Left ventricle myocardium superior (tissue), 1 donor: ENCODE measurements at regions not wholly inside any gene's neighbourhood (a gene's known extent, or its start where the extent isn't known, plus 50 kb on each side); places are given as distances from the start of the nearest gene placed in this dataset.

Source experiments
- ATAC-seq: fragments of 200-7000 bp; cut with Tn5 transposase; one replicate; pipeline ENCODE4 v1.9.1; 2020; ENCODE audit warnings: mild to moderate bottlenecking, moderate library complexity
- DNase-seq: peaks from one replicate; pipeline ENCODE4 v3.0.0-alpha.2; 2020
- intact Hi-C: fragments of 100-400 bp; cut with micrococcal nuclease; formaldehyde crosslinking; loops from one replicate; pipeline ENCODE4 v1.11.0; 2022
- donor health status: DM: no; HTN: yes; CAD: no; lungs with severe emphysema.

DNA sequence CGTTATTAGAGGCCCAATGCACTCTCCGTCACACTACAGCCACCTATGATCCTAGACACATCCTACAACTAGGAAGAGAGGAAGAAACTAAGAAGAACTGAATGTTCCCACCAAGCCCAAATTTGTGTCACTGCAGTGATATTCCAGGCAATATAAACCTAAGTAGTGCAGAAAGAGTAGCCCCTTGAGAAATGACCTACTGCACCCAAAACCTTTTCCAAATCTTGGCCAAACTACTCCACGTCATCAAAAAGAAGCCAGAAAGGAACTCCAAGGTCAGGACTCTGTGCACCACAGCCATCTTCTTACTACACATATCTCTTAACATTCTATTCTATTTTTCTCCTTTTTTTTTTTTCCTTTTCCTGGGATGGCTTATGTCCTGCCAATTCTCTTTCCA lies 60.2 kb downstream of the ADAMTS1 start:
- intact Hi-C loops: no loop called here
- DNase-seq (no peak), ATAC-seq (peak; percentile 76)

DNA sequence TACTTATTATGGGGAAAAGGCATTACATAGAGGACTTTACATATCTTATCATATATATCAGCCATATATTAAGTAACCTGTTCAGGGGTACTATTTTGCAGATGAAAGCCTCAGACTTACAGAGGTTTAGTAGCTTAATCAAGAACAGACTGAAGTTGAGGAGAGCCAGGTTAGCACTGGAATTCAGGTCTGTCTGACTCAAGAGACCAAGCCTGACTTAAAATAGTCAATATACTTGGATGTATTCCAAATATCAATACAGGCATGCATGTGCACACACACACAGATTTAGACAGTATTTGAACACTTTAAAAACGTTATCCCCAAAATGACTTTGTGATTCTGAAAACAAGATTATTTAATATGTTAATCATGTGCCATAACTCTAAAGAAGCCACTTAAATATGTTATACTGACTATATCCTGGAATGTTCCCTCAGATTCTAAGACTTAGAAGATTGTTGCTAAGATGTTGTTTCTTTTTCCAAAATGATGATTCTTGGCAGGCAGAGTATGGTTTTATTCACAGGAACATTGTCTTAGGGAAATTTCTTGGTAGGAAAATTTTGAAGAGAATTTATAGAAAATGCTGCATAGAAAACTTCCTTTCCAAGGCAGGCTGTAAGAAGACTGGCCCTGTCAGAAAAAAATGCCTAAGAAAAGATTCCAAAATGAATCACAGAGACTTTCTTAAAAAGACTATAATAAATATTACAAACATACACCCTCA lies 61.6 kb downstream of the ADAMTS1 start:
- ATAC-seq (no peak), DNase-seq (no peak)
- intact Hi-C loops: no loop called here

DNA sequence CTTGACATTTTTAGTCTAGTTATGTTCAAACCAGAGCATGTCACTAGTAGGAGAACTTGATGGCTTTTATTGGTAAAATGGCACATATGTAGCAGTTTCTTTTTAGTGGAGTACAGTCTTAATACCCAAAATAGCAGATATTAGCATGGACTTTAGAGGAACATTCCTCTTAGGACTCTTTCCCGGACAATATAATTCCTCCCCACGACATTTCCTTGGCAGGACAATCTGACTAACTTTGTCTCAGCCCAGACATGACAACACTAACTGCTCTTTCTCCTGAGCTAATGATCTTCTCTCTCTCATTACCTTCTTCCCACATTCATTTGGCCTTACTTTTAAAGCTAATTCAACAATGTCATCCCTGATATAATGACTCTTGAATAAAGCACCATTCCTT lies 62.5 kb downstream of the ADAMTS1 start:
- no peak for DNase-seq
- intact Hi-C loops: no loop called here
- peak; percentile 49 for ATAC-seq

DNA sequence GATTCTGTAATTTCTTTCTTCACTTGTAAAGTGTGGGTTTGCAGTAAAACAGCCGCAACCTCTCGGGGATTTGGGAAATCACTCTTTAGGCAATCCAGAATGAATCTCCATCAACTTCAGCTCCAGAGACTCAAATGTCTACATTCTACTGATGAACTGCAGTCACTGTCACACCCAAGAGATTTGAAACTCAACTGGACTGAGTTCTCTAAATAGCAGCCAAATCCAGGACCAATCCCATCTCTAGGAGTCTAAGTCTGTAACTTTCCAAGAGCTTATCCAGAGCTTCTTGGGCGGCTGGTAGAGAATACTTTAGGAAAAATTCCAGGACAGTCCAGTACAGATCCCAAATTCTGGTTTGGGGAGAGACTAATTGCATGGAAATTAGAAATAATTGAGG lies 62.9 kb downstream of the ADAMTS1 start:
- intact Hi-C loops: no loop called here
- DNase-seq (no peak), ATAC-seq (peak; percentile 67)

DNA sequence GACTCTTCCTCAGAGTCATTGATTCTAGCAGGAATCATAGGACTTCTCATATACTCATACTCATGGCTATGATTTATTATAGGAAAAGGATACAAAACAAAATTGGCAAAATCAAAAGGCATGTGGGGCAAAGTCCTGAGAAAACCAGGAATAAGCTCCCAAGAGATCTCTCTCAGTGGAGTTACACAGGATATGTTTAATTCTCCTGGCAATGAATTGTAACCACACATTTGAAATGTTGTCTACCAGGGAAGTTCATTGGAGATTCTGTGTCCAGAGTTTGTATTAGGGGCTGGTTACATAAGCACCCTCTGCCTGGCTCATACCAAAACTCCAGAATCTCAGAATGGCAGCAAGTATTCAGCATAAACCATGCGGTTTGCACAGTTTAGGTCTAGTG lies 63.9 kb downstream of the ADAMTS1 start:
- ATAC-seq: no peak
- DNase-seq: no peak
- intact Hi-C loops: no loop called here

DNA sequence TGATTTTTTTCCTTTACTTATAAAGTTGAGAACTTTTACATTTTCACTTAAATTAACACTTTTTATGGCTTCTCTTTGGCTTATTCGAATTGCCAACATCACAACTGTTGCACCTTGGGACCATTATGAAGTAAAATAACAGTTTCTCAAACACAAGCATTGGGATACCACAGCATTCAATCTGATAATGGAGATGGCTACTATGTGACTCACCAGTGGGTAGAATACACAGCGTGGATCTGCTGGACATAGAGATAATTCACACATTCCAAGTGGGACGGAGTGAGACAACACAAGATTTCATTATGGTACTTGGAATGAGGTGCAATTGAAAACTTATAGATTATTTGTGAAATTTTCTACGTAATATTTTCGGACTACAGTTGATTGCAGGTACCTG lies 68.0 kb downstream of the ADAMTS1 start:
- intact Hi-C loops: no loop called here
- ATAC-seq (no peak), DNase-seq (no peak)

DNA sequence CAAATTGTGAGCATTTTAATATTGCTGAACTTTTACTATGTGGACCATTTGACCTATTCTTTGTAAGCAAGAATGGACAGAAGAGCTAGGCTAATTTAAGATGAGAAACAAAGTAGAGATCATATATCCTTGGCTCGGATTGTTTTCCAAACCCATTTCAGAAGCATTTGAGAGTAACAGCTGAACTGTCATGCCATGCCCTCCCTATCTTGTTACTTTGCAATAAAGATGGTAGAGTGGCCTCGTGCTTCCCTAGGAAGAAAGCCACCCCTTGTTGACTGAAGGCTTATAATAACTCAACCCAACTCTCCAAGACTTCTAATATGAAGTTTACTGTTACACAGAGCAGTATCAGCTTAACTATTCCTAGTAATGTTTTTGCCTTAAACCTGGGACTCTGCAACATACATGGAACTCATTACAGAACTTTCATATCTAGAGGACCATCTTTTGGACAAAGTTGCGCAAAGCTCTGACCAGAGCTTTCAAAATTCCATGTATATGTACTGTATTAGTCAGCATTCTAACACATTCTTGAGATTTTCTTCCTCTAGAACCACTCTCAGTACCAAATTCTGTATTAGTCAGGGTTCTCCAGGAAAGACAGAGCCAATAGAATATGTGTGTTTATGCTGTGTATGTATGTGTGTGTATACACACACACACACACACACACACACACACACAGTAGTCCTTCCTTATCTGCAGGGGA lies 68.7 kb downstream of the ADAMTS1 start:
- no peak for DNase-seq
- ATAC-seq: no peak
- intact Hi-C loops: no loop called here

DNA sequence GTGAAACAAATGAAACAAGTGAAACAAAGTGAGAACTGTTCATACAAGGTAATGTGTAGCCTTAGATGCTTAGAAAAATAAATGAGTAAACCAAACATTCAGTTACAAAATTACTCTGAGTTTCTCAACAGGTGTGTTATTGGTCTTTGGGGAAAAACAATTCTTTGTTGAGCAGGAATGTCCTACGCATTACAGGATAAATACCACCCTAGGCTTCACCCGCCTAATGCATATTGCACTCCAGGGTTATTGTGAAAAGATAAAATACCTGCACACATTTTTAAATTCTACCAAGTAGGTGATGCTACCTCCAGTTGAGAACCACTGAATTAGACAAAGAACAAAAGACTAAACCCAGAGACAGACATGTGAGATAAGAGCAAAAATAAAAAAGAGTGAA lies 72.2 kb downstream of the ADAMTS1 start:
- DNase-seq (no peak), ATAC-seq (no peak)
- intact Hi-C loops: no loop called here

DNA sequence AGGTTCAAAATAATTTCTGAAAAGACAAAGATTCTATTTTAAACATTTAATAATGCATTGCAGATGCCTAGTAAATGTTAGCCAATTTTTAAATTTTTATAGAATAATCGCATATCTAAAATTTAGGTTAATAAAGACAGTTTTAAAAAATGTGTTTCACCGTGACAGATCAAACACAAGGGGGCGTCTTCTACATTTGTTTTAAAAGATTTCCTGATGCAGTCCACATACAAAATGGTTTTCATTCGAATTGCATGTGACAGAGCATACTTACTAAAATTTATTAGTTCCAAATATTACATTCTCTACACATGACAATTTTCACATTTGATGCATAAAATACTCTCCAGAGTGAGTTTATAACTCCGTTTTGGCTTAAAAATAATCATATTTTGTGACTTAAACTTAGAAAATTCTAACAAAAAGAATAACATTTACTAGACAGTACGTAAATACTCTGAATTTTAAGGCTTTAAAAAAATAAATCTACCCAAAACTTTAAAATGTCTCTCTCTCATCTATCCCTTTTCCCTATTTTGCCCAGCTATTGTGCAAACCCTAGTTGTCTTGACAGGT lies 75.5 kb downstream of the ADAMTS1 start:
- ATAC-seq (no peak), DNase-seq (no peak)
- intact Hi-C loops: no loop called here

DNA sequence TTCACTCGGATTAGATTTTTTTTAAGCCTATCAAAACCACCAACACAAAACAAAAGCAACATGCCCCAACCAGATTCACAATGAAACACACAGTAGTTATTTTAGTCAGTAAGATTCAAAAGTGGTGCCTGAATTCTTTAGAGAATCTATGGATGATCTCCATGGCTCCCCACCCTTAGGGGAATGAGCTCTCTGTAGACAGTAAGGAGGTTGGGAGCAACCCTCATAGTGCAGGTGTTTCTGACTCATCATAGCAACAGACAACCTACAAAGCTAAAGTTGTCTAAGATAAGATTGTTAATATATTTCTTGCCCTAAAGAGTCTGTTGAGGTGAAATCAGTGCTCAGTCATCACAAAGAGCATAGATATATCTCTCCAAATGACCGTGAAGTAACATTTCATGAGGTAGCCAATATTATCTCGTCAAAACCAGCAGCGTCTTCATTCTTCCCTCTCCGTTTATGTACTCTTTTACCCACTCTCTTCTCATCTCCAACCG lies 78.3 kb downstream of the ADAMTS1 start:
- intact Hi-C loops: no loop called here
- ATAC-seq: no peak
- no peak for DNase-seq

DNA sequence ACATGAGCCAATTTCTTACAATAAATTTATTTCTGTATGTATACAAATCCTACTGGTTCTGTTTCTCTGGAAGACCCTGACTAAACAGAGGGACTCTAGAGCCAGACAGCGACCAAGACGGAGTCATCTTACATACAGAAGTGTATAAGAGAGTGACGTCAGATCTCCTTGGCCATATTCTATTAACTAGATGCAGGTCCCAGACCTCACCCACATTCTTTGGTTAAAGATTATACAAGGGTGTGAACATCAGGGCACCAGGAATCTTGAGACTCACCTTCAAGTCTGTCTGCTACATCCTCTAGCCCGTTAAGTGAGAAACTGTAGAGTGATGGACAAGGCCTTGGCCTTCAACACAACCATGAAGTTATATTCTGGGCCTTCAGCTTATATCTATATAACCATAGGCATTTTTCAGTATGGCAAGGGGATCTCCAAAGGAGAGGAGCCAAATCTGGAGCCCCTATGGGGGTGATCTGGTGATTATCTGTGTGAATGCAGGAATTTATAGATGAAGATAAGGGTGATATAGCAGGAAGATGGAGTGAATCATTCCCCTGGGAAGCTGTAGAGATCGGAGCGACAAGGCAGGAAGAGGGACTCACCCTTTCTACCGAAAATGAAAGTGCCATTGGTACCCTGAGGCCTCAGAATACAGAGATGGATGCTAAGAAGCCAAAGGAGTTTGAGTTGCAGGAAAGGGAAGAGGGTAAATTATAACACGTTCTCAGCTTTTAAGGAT lies 83.9 kb downstream of the ADAMTS1 start:
- intact Hi-C loops: no loop called here

DNA sequence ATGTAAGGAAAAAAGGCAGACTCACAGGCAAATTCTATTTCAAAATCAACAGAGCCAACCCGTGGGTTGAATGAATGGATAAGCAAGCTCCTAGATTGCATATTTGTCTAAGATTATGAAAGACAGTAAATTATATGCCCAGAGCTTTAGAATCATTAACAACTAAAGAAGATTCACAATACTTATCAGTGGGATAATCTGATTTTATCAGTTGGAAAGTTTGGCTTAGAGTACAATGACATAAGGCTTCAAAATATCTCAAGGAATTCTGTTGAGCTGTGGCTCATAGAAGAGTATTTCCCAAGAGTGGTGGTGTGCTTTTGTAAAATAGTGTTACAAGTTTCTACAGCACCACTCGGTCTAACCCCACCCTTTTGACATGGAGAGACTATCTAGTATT lies 85.5 kb downstream of the ADAMTS1 start:
- DNase-seq (no peak), ATAC-seq (no peak)
- intact Hi-C loops: no loop called here

More for the DNA sequence above, 83.9 kb downstream of the ADAMTS1 start:
- ATAC-seq (no peak), DNase-seq (no peak)

DNA sequence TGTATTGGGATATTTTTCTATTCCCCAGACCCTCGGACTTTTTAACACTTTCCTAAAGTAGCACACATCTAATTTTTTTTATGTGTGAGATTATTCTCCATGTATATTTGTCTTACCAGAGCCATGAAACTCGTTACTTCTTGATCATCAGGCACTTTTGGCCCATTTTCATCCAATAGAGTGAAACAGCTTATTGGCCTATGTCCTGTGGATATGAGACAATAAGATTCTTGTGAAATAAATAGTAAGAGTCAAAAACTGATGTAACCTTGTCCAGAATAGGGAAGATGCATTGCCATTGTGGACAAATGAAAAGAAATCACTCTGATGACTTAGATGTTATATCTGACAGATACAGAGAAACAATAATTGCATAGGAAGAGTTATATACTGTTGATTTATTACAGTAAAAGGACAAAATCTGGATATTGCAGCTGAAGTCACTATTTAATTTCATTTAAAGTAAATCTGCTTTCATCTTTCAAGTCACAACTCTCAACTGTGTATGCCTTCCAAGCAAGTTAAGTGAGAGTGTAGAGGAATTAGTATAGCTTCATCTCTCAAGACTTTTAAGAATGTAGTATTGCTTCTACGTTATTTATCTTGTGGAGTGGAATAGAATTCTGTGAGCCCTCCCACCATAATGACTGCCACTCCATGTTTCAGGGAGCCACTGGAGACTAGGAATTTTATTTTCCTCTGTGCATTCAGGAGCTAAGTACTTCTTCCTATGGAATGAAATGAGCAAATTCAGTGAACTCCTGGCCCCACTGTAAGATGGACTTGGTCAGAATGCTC lies 86.9 kb downstream of the ADAMTS1 start:
- no peak for ATAC-seq
- intact Hi-C loops: no loop called here
- DNase-seq: no peak

DNA sequence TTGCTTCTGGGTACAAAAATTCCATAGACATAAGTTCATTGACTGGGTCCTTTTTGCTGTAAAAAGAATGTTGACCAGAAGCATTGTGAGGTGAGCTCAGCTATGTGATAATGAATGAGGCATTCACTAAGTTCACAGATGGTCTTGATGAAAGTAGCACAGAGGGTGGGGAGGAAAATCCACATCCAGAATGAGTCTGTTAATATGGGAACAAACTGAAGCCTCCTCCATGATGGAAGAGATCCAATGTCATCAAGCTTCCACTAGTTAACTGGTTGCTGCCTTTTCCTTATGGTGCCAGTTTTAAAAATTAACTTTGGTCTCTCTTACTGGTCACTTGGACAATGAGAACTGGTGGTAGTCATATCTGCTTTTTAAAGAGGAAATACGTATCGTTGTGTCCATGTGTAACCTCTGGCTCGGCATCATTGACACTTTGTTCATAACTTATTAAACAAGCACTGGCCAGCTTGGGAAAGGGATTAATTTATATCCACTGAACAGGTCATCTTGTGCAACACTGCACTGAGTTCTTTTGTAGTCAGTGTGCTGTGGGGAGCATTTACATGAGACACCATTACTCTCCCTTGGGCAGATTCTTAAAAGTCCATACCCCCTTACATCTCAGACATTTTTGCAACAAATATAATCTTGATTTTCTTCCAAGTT lies 88.6 kb downstream of the ADAMTS1 start:
- no peak for ATAC-seq
- intact Hi-C loops: no loop called here
- DNase-seq: no peak

DNA sequence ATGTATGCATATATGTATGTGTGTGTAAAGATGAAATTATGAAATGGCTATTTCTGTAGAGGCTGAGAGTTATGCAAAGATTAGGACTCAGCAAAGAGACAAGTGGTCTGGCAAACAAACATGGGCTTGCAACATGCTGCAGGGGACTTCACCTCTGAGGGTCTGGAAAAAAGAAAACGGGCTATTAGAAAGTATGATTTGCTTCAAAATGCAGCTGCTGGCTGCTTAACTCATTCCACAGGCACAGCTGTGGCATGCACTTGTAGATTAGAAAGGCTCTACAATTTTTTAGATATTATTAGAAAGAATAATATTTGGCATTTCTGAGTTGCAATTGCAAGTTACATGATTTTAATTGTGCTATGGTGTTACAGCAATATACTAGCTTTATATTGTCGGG lies 90.4 kb downstream of the ADAMTS1 start:
- intact Hi-C loops: no loop called here
- ATAC-seq (no peak), DNase-seq (no peak)

DNA sequence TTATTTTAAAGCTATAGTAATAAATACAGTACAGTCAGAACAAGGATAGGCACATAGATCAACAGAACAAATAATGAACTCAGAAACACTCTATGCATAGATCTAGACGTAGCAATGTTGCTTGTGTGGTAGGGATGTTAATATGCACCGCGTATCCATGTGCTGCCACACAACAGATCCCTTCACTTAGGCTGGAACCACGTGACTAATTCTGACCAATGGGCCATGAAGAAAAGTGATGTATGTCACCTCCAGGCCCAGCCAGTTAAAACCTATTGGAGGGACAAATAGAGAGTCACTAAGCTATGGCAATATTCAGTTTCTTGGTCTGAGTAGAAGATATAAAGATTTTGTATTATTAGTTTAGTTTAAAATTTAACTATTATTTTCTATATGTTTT lies 91.4 kb downstream of the ADAMTS1 start:
- DNase-seq: no peak
- ATAC-seq: no peak
- intact Hi-C loops: no loop called here

DNA sequence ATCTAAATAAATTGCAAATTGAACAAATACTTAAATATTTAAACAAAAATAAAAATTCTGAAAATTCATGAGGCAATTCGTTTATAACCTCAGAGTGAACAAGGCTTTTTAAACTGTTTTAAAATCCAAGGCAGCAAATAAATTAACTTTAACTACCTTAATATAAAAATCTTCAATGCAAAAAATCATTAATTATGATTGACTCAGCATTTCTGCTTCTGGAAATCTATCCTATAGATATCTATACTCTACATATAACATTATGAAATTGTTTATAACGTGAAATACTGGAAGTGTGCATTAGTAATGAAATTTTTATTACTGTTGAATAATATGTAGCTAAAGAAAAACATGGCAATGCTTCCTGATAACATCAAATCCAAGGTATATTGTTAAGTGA lies 92.4 kb downstream of the ADAMTS1 start:
- no peak for ATAC-seq
- intact Hi-C loops: no loop called here
- no peak for DNase-seq

DNA sequence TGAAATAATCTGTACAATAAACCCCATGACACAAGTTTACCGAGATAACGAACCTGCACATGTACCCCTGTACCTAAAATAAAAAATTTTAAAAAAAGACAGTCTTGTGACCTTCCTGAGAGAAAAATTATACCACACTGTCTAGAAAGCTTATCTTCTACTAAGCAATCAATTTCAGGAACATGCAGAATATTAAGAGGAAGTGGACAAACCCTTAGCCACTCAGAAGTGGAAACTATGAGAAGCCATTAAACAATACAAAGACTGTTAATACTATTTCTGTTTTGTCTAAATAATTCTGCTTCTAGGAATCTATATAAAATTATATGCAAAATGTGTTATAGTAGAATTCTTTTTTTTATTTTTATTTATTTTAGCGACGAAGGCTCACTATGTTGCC lies 93.9 kb downstream of the ADAMTS1 start:
- DNase-seq (no peak), ATAC-seq (no peak)
- intact Hi-C loops: no loop called here

DNA sequence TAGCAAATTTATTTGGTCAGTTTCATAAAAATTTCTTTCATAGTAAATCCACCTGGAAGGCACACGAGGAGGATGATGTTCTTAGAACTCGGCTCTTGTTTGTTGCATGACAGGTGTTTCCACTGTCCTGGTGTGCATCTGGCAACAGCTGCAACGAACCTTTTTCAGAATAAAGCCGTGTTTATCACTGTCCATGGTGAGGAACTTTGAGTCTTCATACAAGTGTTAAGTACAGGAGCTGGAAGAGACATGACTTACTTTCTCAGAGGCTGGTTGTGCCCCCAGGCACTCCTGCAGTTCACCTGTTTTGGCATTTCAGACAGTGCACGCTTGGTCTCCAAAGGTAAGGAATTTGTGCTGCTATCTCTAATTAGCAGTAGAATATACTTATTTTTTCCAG lies 97.1 kb downstream of the ADAMTS1 start:
- intact Hi-C loops: no loop called here
- ATAC-seq (no peak), DNase-seq (no peak)
